Spleen (tissue), 7 donors: ENCODE measurements at regions not wholly inside any gene's neighbourhood (a gene's known extent, or its start where the extent isn't known, plus 50 kb on each side); places are given as distances from the start of the nearest gene placed in this dataset.
"Not testable (repeated sequence)": the region's sequence is repeated elsewhere in the genome, so short reads cannot be mapped to it uniquely, and the experiment has no call there.

Experiments
- POLR2A ChIP-seq, 3 donors: fragments of 450-650 bp; IDR thresholded peaks; one replicate each; pipeline ENCODE4 v1.5.1; 2017; ENCODE audit warnings: antibody characterized with exemption in 3 of 3, mild to moderate bottlenecking in 1 of 3
- POLR2AphosphoS5 ChIP-seq, 3 donors: sonication (generic); formaldehyde crosslinking; IDR thresholded peaks; one replicate each; pipeline ENCODE4 v1.5.1; 2017; ENCODE audit warnings: antibody characterized with exemption in 3 of 3
- TF ChIP-seq, protein P1 (sequence below), 11 experiments: fragments of 200-600 bp in 7 of 11; fragments of 450-650 bp in 4 of 11; sonication (generic) in 4 of 11; IDR thresholded peaks in 8 of 11; conservative IDR thresholded peaks in 3 of 11; 1 replicate in 7 of 11; 2 replicates in 4 of 11; pipeline versions ENCODE4 v1.4.0 to v1.8.0; 2016 to 2021; ENCODE audit warnings: antibody characterized with exemption in 11 of 11, inconsistent platforms in 4 of 11, mild to moderate bottlenecking in 1 of 11
- donor health status: DM: no; HTN: no; CAD: no; lungs with moderate emphysema.
- donor health status: DM: no; HTN: no; CAD: no.
- donor health status: DM: no; HTN: no; CAD: no.

DNA sequence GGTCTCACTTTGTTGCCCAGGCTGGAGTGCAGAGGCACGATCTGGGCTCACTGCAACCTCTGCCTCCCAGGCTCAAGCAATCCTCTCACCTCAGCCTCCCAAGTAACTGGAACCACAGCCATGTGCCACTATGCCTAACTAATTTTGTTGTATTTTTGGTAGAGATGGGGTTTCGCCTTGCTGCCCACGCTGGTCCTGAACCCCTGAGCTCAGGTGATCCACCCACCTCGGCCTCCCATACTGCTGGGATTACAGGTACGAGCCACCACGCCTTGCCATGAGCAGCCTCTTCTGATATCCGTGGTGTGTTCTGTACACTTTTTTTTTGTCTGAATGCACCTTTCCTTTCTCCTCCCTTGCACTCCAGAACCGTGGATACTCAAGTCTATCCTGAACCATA, 394.4 kb downstream of the SPATA31A6 start:
- TF ChIP-seq, protein P1, sequence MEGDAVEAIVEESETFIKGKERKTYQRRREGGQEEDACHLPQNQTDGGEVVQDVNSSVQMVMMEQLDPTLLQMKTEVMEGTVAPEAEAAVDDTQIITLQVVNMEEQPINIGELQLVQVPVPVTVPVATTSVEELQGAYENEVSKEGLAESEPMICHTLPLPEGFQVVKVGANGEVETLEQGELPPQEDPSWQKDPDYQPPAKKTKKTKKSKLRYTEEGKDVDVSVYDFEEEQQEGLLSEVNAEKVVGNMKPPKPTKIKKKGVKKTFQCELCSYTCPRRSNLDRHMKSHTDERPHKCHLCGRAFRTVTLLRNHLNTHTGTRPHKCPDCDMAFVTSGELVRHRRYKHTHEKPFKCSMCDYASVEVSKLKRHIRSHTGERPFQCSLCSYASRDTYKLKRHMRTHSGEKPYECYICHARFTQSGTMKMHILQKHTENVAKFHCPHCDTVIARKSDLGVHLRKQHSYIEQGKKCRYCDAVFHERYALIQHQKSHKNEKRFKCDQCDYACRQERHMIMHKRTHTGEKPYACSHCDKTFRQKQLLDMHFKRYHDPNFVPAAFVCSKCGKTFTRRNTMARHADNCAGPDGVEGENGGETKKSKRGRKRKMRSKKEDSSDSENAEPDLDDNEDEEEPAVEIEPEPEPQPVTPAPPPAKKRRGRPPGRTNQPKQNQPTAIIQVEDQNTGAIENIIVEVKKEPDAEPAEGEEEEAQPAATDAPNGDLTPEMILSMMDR (IDR thresholded peaks at IDR 0.05 in 8 of 11, conservative IDR thresholded peaks at IDR 0.05 in 3 of 11) = not testable (repeated sequence)
- TF ChIP-seq POLR2AphosphoS5, POLR2A (IDR thresholded peaks at IDR 0.05): not testable (repeated sequence)
